SU-DHL-6 (cell line): ENCODE measurements at regions not wholly inside any gene's neighbourhood (a gene's known extent, or its start where the extent isn't known, plus 50 kb on each side); places are given as distances from the start of the nearest gene placed in this dataset.

Source experiments
- H2AFZ ChIP-seq: fragments of 200-600 bp; sonication (generic); 2 replicates; pipeline ENCODE4 v1.6.1; 2014; ENCODE audit warnings: low read depth, mild to moderate bottlenecking, moderate library complexity, mixed read lengths, antibody characterized with exemption, low read length; ENCODE audit not compliant: severe bottlenecking
- H3F3A ChIP-seq: fragments of 200-600 bp; shearing (Covaris generic); 2 replicates; pipeline ENCODE4 v1.6.0; 2016; ENCODE audit warnings: antibody characterized with exemption, mild to moderate bottlenecking; ENCODE audit not compliant: insufficient read depth
- H3K27ac ChIP-seq: fragments of 200-600 bp; sonication (generic); 2 replicates; pipeline ENCODE4 v1.5.1; 2016; ENCODE audit warnings: low read depth, mild to moderate bottlenecking, low read length, moderate library complexity, mixed read lengths
- H3K27me3 ChIP-seq: fragments of 200-600 bp; sonication (generic), shearing (Covaris generic); 2 replicates; pipeline ENCODE4 v1.6.0; 2014; ENCODE audit warnings: mild to moderate bottlenecking, low read length
- H3K36me3 ChIP-seq: fragments of 200-600 bp; sonication (generic); 2 replicates; pipeline ENCODE4 v1.6.1; 2014; ENCODE audit warnings: mild to moderate bottlenecking, low read length, mixed read lengths
- H3K4me2 ChIP-seq: fragments of 300-600, 200-600 bp; shearing (Covaris generic), sonication (generic); 2 replicates; pipeline ENCODE4 v1.6.0; 2014; ENCODE audit warnings: low read length, low read depth, mild to moderate bottlenecking; ENCODE audit not compliant: poor library complexity, severe bottlenecking
- H3K4me3 ChIP-seq: fragments of 200-600 bp; sonication (generic); 2 replicates; pipeline ENCODE4 v1.5.1; 2014; ENCODE audit warnings: antibody characterized with exemption, low read length, mild to moderate bottlenecking, mixed read lengths; ENCODE audit not compliant: insufficient read depth, poor library complexity, severe bottlenecking
- H3K79me2 ChIP-seq: fragments of 200-600 bp; sonication (generic); 2 replicates; pipeline ENCODE4 v1.6.1; 2014; ENCODE audit warnings: mild to moderate bottlenecking, low read length, moderate library complexity; ENCODE audit not compliant: insufficient read depth
- H3K9ac ChIP-seq: fragments of 200-600 bp; sonication (generic); 2 replicates; pipeline ENCODE4 v1.7.0; 2014; ENCODE audit warnings: mild to moderate bottlenecking, low read length
- H3K9me2 ChIP-seq: fragments of 200-600 bp; sonication (generic); replicated peaks from 2 replicates; pipeline ENCODE4 v1.6.1; 2014; ENCODE audit warnings: low read length; ENCODE audit not compliant: insufficient read depth
- H3K9me3 ChIP-seq: fragments of 200-600 bp; sonication (generic); 2 replicates; pipeline ENCODE4 v1.6.1; 2014; ENCODE audit warnings: low read length, mixed read lengths; ENCODE audit not compliant: insufficient read depth
- H4K20me1 ChIP-seq: fragments of 200-600 bp; sonication (generic); 2 replicates; pipeline ENCODE4 v1.6.1; 2014; ENCODE audit warnings: low read depth, mild to moderate bottlenecking, antibody characterized with exemption, low read length, moderate library complexity, mixed read lengths
- CTCF ChIP-seq: fragments of 200-600 bp; sonication (generic); IDR thresholded peaks from one replicate; pipeline ENCODE4 v1.5.1; 2017; ENCODE audit warnings: antibody characterized with exemption, mild to moderate bottlenecking, low read length, moderate library complexity; ENCODE audit not compliant: insufficient read depth, poor library complexity, severe bottlenecking
- EZH2phosphoT487 ChIP-seq: fragments of 200-600 bp; sonication (generic), shearing (Covaris generic); conservative IDR thresholded peaks from 2 replicates; pipeline ENCODE4 v1.6.1; 2018; ENCODE audit warnings: mild to moderate bottlenecking, antibody characterized with exemption, low read length, moderate library complexity, mixed read lengths

- Histone ChIP-seq H3K27ac (no peak overlapping the region), H3K9me2 (no peaks in the 10 kb centered on the region), H2AFZ (no peak overlapping the region), H3K4me2 (no peak overlapping the region), H3K4me3 (no peak overlapping the region), H4K20me1 (no peaks in the 10 kb centered on the region), H3K9ac (no peak overlapping the region), H3K79me2 (no peaks in the 10 kb centered on the region), H3K27me3 (no peaks in the 10 kb centered on the region), H3K36me3 (no peaks in the 10 kb centered on the region), H3K9me3 (no peaks in the 10 kb centered on the region), H3F3A (no peaks in the 10 kb centered on the region)
- TF ChIP-seq EZH2phosphoT487 (no peak), CTCF (no peak)
These were observed 146.8 kb downstream of the TENT5C start for GRCh38 chr1:117752661-117753060.

GRCh38 chr1:117753232-117753631 is 147.4 kb downstream of the TENT5C start:
- Histone ChIP-seq H3K4me2 (no peak overlapping the region), H3K27me3 (no peaks in the 10 kb centered on the region), H2AFZ (no peak overlapping the region), H3K9me3 (no peaks in the 10 kb centered on the region), H3K9me2 (no peaks in the 10 kb centered on the region), H3F3A (no peaks in the 10 kb centered on the region), H3K9ac (no peak overlapping the region), H3K36me3 (no peaks in the 10 kb centered on the region), H3K4me3 (no peak overlapping the region), H4K20me1 (no peaks in the 10 kb centered on the region), H3K79me2 (no peaks in the 10 kb centered on the region), H3K27ac (no peak overlapping the region)
- TF ChIP-seq CTCF = no peak

- Histone ChIP-seq H3K79me2 (no peaks in the 10 kb centered on the region), H3K9ac (no peak overlapping the region), H4K20me1 (no peaks in the 10 kb centered on the region), H3K36me3 (no peaks in the 10 kb centered on the region), H3K9me2 (no peaks in the 10 kb centered on the region), H3K4me3 (no peak overlapping the region), H3K4me2 (no peak overlapping the region), H3K27me3 (no peaks in the 10 kb centered on the region), H2AFZ (no peak overlapping the region), H3K27ac (no peak overlapping the region), H3F3A (no peaks in the 10 kb centered on the region), H3K9me3 (no peaks in the 10 kb centered on the region)
- no peak for TF ChIP-seq EZH2phosphoT487
- TF ChIP-seq CTCF = no peak
These were observed 147.8 kb downstream of the TENT5C start for GRCh38 chr1:117753652-117754051.
